OCI-LY3 (cell line): ENCODE measurements at regions not wholly inside any gene's neighbourhood (a gene's known extent, or its start where the extent isn't known, plus 50 kb on each side); places are given as distances from the start of the nearest gene placed in this dataset.

Experiments used
- EZH2phosphoT487 ChIP-seq: fragments of 200-600 bp; shearing (Covaris generic); IDR thresholded peaks from 2 replicates; pipeline ENCODE4 v1.6.1; 2018; ENCODE audit warnings: antibody characterized with exemption, mixed run types, low read depth
- TF ChIP-seq, protein P1 (sequence below): fragments of 200-600, 300-600 bp; sonication (generic); IDR thresholded peaks from 2 replicates; pipeline ENCODE4 v1.5.1; 2014; ENCODE audit warnings: antibody characterized with exemption, low read length, low read depth

DNA sequence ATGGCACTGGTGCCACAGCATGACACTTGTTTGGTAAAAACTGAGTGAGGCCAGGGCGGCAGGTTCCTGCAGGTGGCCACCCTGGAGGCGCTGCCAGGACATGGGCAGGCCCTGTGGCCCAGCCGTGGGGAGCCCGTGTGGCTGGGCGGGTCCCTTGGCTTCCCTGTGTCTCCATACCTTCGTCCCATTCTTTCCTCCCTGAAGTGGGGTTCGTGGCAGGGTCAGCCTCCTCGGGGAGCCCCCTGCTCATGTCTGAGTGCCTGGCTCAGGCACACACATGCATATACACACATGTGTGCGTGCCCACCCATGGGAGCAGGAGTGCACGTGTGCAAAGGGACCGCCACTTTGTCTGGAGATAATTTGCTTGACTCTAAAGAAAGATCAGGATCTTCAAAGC, 86.5 kb upstream of the HDAC4 start:
- TF ChIP-seq, protein P1, sequence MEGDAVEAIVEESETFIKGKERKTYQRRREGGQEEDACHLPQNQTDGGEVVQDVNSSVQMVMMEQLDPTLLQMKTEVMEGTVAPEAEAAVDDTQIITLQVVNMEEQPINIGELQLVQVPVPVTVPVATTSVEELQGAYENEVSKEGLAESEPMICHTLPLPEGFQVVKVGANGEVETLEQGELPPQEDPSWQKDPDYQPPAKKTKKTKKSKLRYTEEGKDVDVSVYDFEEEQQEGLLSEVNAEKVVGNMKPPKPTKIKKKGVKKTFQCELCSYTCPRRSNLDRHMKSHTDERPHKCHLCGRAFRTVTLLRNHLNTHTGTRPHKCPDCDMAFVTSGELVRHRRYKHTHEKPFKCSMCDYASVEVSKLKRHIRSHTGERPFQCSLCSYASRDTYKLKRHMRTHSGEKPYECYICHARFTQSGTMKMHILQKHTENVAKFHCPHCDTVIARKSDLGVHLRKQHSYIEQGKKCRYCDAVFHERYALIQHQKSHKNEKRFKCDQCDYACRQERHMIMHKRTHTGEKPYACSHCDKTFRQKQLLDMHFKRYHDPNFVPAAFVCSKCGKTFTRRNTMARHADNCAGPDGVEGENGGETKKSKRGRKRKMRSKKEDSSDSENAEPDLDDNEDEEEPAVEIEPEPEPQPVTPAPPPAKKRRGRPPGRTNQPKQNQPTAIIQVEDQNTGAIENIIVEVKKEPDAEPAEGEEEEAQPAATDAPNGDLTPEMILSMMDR, result no peak
- TF ChIP-seq EZH2phosphoT487, result no peak
